Gastrocnemius medialis (tissue), 4 donors: ENCODE measurements at regions not wholly inside any gene's neighbourhood (a gene's known extent, or its start where the extent isn't known, plus 50 kb on each side); places are given as distances from the start of the nearest gene placed in this dataset.

Experiments
- ATAC-seq, 2 donors: fragments of 150-250 bp; one replicate each; pipeline ENCODE4 v1.9.1; 2016
- DNase-seq, 2 donors: peaks; one replicate each; pipeline ENCODE4 v3.0.0-alpha.2; 2019
- H3K27ac ChIP-seq, 4 donors: fragments of 200-600 bp; sonication (generic); 1 replicate in 1 of 4; 2 replicates in 3 of 4; pipeline ENCODE4 v1.5.1; 2016 to 2018; ENCODE audit warnings: mild to moderate bottlenecking in 2 of 4, moderate library complexity in 1 of 4
- H3K27me3 ChIP-seq, 3 donors: fragments of 200-600 bp; sonication (generic) in 2 of 3; 1 replicate in 1 of 3; 2 replicates in 2 of 3; pipeline versions ENCODE4 v1.5.1 to v1.6.0; 2016 to 2019; ENCODE audit warnings: mild to moderate bottlenecking in 1 of 3, moderate library complexity in 1 of 3
- H3K36me3 ChIP-seq, 2 donors: fragments of 200-600 bp; sonication (generic) in 1 of 2; one replicate each; pipeline ENCODE4 v1.5.1; 2017 to 2018
- H3K4me1 ChIP-seq, 2 donors: fragments of 200-600 bp; sonication (generic) in 1 of 2; one replicate each; pipeline ENCODE4 v1.5.1; 2016 to 2017; ENCODE audit warnings: mild to moderate bottlenecking in 2 of 2
- H3K4me3 ChIP-seq, 4 donors: fragments of 200-600 bp; sonication (generic) in 3 of 4; 1 replicate in 1 of 4; 2 replicates in 3 of 4; pipeline ENCODE4 v1.5.1; 2016 to 2019; ENCODE audit warnings: mild to moderate bottlenecking in 2 of 4
- H3K9me3 ChIP-seq, 3 donors: fragments of 200-600 bp; sonication (generic) in 2 of 3; 1 replicate in 1 of 3; 2 replicates in 2 of 3; pipeline ENCODE4 v1.5.1; 2016 to 2019
- POLR2A ChIP-seq, 2 donors: fragments of 450-650 bp; IDR thresholded peaks; one replicate each; pipeline ENCODE4 v1.6.1; 2017; ENCODE audit warnings: antibody characterized with exemption in 2 of 2, mild to moderate bottlenecking in 2 of 2, moderate library complexity in 2 of 2
- in situ Hi-C, 4 donors: fragments of 200-750 bp; cut with MboI; loops; one replicate each; pipeline versions ENCODE4 v1.15.0 to v1.8.0; 2017; ENCODE audit warnings: low sequenced_read_pairs in 4 of 4
- intact Hi-C: fragments of 100-400 bp; cut with DNase I; formaldehyde crosslinking; loops from one replicate; pipeline ENCODE4 v1.15.1; 2023; ENCODE audit warnings: low total_unique reads
- TF ChIP-seq, protein P1 (sequence below), 5 experiments: fragments of 450-650 bp in 3 of 5; fragments of 200-600 bp in 2 of 5; sonication (generic) in 2 of 5; IDR thresholded peaks in 4 of 5; conservative IDR thresholded peaks in 1 of 5; 1 replicate in 4 of 5; 2 replicates in 1 of 5; pipeline ENCODE4 v1.5.1; 2016 to 2019; ENCODE audit warnings: antibody characterized with exemption in 5 of 5, mild to moderate bottlenecking in 3 of 5, moderate library complexity in 3 of 5

DNA sequence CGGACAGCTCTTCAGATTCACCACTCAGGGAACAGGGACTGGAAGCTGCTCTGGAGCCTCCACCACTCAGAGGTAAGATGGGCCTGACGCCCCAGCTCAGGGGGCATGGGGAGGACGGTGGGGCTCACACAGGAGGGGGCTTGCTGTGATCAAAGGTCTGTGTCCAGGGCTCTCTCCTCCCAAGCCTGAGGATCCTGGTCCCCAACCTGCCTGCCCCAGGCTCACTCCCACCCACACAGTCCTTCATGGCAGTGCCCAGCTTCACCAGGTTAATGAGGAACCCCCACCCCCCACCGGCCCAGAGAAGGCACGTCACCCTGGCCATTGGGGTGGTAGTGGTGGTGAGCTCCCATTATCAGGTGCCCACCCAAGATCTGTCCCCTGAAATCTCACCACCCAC lies 926.7 kb upstream of the ZNF722 start:
- Histone ChIP-seq H3K9me3 (no peaks in the 10 kb centered on the region), H3K27me3 (no peaks in the 10 kb centered on the region), H3K27ac (no peak overlapping the region), H3K4me1 (no peaks in the 10 kb centered on the region), H3K36me3 (no peaks in the 10 kb centered on the region), H3K4me3 (no peak overlapping the region)
- ATAC-seq = no peak
- DNase-seq = no peak
- TF ChIP-seq, protein P1, sequence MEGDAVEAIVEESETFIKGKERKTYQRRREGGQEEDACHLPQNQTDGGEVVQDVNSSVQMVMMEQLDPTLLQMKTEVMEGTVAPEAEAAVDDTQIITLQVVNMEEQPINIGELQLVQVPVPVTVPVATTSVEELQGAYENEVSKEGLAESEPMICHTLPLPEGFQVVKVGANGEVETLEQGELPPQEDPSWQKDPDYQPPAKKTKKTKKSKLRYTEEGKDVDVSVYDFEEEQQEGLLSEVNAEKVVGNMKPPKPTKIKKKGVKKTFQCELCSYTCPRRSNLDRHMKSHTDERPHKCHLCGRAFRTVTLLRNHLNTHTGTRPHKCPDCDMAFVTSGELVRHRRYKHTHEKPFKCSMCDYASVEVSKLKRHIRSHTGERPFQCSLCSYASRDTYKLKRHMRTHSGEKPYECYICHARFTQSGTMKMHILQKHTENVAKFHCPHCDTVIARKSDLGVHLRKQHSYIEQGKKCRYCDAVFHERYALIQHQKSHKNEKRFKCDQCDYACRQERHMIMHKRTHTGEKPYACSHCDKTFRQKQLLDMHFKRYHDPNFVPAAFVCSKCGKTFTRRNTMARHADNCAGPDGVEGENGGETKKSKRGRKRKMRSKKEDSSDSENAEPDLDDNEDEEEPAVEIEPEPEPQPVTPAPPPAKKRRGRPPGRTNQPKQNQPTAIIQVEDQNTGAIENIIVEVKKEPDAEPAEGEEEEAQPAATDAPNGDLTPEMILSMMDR (IDR thresholded peaks at IDR 0.05 in 4 of 5, conservative IDR thresholded peaks at IDR 0.05 in 1 of 5) = no peak
- no peak for TF ChIP-seq POLR2A (IDR thresholded peaks at IDR 0.05)
- intact Hi-C loops (no loop called here), in situ Hi-C loops (no loop called here)

GRCh38 chr7:63072806-63073205 lies 925.8 kb upstream of the ZNF722 start:
- Histone ChIP-seq H3K4me3 (no peak overlapping the region), H3K9me3 (no peaks in the 10 kb centered on the region), H3K36me3 (no peaks in the 10 kb centered on the region), H3K27ac (no peak overlapping the region), H3K4me1 (no peaks in the 10 kb centered on the region), H3K27me3 (no peaks in the 10 kb centered on the region)
- in situ Hi-C loops = no loop called here
- DNase-seq (no peak), ATAC-seq (no peak)
- intact Hi-C loops = no loop called here
- TF ChIP-seq POLR2A (IDR thresholded peaks at IDR 0.05) = no peak
- TF ChIP-seq, protein P1 (IDR thresholded peaks at IDR 0.05 in 4 of 5, conservative IDR thresholded peaks at IDR 0.05 in 1 of 5) = no peak

- no peak for TF ChIP-seq POLR2A (IDR thresholded peaks at IDR 0.05)
- TF ChIP-seq, protein P1 (IDR thresholded peaks at IDR 0.05 in 4 of 5, conservative IDR thresholded peaks at IDR 0.05 in 1 of 5) = no peak
- intact Hi-C loops = no loop called here
These were observed 925.4 kb upstream of the ZNF722 start for GRCh38 chr7:63073286-63073685.

DNA sequence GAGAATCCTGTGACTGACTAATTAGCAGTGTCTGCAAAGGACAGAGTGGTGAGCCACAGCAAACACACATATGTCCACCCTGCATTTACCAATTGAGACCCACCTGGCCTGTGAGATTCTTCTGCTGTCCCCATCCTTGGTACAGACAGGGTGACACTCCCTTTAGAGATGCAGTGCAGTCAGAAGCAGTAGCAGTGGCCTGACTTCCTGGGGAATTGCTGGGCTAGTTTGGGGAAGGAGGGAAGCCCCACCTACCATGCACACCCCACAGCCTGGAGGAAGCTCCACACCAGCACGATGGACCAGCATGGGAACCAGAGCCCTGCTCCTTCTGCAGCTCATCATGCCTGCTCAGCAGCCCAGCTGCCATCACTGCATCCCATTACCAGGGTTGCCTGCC lies 924.9 kb upstream of the ZNF722 start:
- no peaks in the 10 kb centered on the region for H3K36me3 ChIP-seq
- no peak for DNase-seq
- in situ Hi-C loops = no loop called here

More at GRCh38 chr7:63073286-63073685, 925.4 kb upstream of the ZNF722 start:
- H3K27ac ChIP-seq = no peak overlapping the region
- DNase-seq = no peak
- H3K36me3 ChIP-seq = no peaks in the 10 kb centered on the region
- no peaks in the 10 kb centered on the region for H3K27me3 ChIP-seq
- ATAC-seq = no peak
- H3K4me1 ChIP-seq = no peaks in the 10 kb centered on the region
- no peak overlapping the region for H3K4me3 ChIP-seq
- in situ Hi-C loops = no loop called here
- no peaks in the 10 kb centered on the region for H3K9me3 ChIP-seq

DNA sequence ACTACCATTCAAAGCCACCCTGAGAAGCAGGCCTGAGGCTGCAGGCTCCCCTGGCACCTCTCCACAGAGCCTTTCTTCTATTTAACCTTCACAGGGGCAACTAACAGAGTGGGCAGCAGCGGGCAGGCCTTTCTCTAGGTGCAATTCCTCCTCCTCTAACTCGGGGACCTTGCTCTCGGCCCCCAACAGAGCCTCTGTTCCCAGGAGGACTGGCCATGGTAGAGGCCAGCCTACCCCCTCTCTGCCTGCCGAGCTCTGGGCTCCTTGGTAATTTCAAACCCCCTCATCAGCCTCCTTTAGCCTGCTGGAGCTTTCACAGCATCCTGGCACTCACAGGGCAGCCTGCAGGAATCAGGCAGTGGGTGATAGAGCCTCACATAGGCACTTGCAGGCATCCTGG lies 920.8 kb upstream of the ZNF722 start:
- in situ Hi-C loops = no loop called here
- H3K27me3 ChIP-seq = no peaks in the 10 kb centered on the region
- no peak for ATAC-seq
- no peak for TF ChIP-seq POLR2A (IDR thresholded peaks at IDR 0.05)
- TF ChIP-seq, protein P1 (IDR thresholded peaks at IDR 0.05 in 4 of 5, conservative IDR thresholded peaks at IDR 0.05 in 1 of 5) = no peak
- no peaks in the 10 kb centered on the region for H3K36me3 ChIP-seq
- no peak overlapping the region for H3K27ac ChIP-seq
- H3K4me3 ChIP-seq = no peak overlapping the region
- intact Hi-C loops = no loop called here
- no peaks in the 10 kb centered on the region for H3K9me3 ChIP-seq
- H3K4me1 ChIP-seq = no peaks in the 10 kb centered on the region
- DNase-seq = no peak

More for the DNA sequence above, 924.9 kb upstream of the ZNF722 start:
- ATAC-seq = no peak
- H3K27ac ChIP-seq = no peak overlapping the region
- no peaks in the 10 kb centered on the region for H3K4me1 ChIP-seq
- no peak overlapping the region for H3K4me3 ChIP-seq
- no peak for TF ChIP-seq POLR2A (IDR thresholded peaks at IDR 0.05)
- TF ChIP-seq, protein P1 (IDR thresholded peaks at IDR 0.05 in 4 of 5, conservative IDR thresholded peaks at IDR 0.05 in 1 of 5) = no peak
- no peaks in the 10 kb centered on the region for H3K9me3 ChIP-seq
- H3K27me3 ChIP-seq = no peaks in the 10 kb centered on the region
- intact Hi-C loops = no loop called here
